WTC11 (cell line): ENCODE measurements at regions not wholly inside any gene's neighbourhood (a gene's known extent, or its start where the extent isn't known, plus 50 kb on each side); places are given as distances from the start of the nearest gene placed in this dataset.

Source experiments
- ATAC-seq: fragments of 200-7000 bp; cut with Tn5 transposase; 2 replicates; pipeline ENCODE4 v1.10.0; 2021; ENCODE audit warnings: mild to moderate bottlenecking, moderate library complexity
- CTCF ChIA-PET: fragments of 300-600 bp; sonication (Branson Sonifier 250); formaldehyde crosslinking; loops from one replicate; lab custom pipeline; 2021; ENCODE audit warnings: antibody characterized with exemption; lab: Charles Lee
- POLR2A ChIA-PET: fragments of 350-600 bp; sonication (Branson Sonifier 250); formaldehyde crosslinking; loops from one replicate; lab custom pipeline; 2021; ENCODE audit warnings: antibody characterized with exemption; lab: Charles Lee
- DNase-seq: peaks from one replicate; pipeline ENCODE4 v3.0.0; 2021; ENCODE audit warnings: low spot score
- H3K27ac Mint-ChIP-seq: 2 replicates; pipeline ENCODE4 v1.8.0; 2021; ENCODE audit warnings: mixed read lengths
- H3K27me3 Mint-ChIP-seq: 2 replicates; pipeline ENCODE4 v1.8.0; 2021; ENCODE audit warnings: low read depth, mild to moderate bottlenecking, moderate library complexity, mixed read lengths
- H3K36me3 Mint-ChIP-seq: 2 replicates; pipeline ENCODE4 v1.8.0; 2021; ENCODE audit warnings: mixed read lengths
- H3K4me1 Mint-ChIP-seq: 2 replicates; pipeline ENCODE4 v1.8.0; 2022; ENCODE audit warnings: mixed read lengths
- H3K4me3 Mint-ChIP-seq: 2 replicates; pipeline ENCODE4 v1.8.0; 2021; ENCODE audit warnings: mild to moderate bottlenecking, moderate library complexity, mixed read lengths
- H3K9me3 Mint-ChIP-seq: 2 replicates; pipeline ENCODE4 v1.8.0; 2021; ENCODE audit warnings: mixed read lengths
- ATF1 ChIP-seq: sonication (generic); formaldehyde crosslinking; IDR thresholded peaks from 2 replicates; pipeline ENCODE4 v1.8.1; 2023; ENCODE audit warnings: mild to moderate bottlenecking, moderate library complexity, missing genetic modification reagents
- CDX4 ChIP-seq: fragments of 250-450 bp; sonication (Bioruptor Pico); IDR thresholded peaks from 2 replicates; pipeline ENCODE4 v1.9.0; 2021; ENCODE audit warnings: moderate library complexity, mild to moderate bottlenecking, inconsistent platforms, borderline replicate concordance
- CREB1 ChIP-seq: sonication (generic); formaldehyde crosslinking; IDR thresholded peaks from 2 replicates; pipeline ENCODE4 v1.8.0; 2023; ENCODE audit warnings: mild to moderate bottlenecking, missing genetic modification reagents
- FOXP4 ChIP-seq: sonication (generic); formaldehyde crosslinking; IDR thresholded peaks from 2 replicates; pipeline ENCODE4 v1.8.0; 2022; ENCODE audit warnings: mild to moderate bottlenecking, missing genetic modification reagents
- GABPB1 ChIP-seq: sonication (generic); formaldehyde crosslinking; IDR thresholded peaks from 2 replicates; pipeline ENCODE4 v1.8.1; 2023; ENCODE audit warnings: mild to moderate bottlenecking, missing genetic modification reagents
- JAZF1 ChIP-seq: fragments of 250-450 bp; sonication (Bioruptor Pico); IDR thresholded peaks from 2 replicates; pipeline ENCODE4 v1.9.0; 2021; ENCODE audit warnings: moderate library complexity, mild to moderate bottlenecking, inconsistent platforms
- JUN ChIP-seq: sonication (generic); formaldehyde crosslinking; IDR thresholded peaks from 2 replicates; pipeline ENCODE4 v1.8.0; 2023; ENCODE audit warnings: mild to moderate bottlenecking, missing genetic modification reagents
- MYBL2 ChIP-seq: sonication (generic); formaldehyde crosslinking; IDR thresholded peaks from 2 replicates; pipeline ENCODE4 v1.8.1; 2023; ENCODE audit warnings: mild to moderate bottlenecking, moderate library complexity, missing genetic modification reagents
- NFYB ChIP-seq: sonication (generic); formaldehyde crosslinking; conservative IDR thresholded peaks from 2 replicates; pipeline ENCODE4 v1.8.0; 2022; ENCODE audit warnings: low read depth, missing genetic modification reagents
- RORB ChIP-seq: fragments of 250-450 bp; sonication (Bioruptor Pico); IDR thresholded peaks from 2 replicates; pipeline ENCODE4 v1.9.0; 2021; ENCODE audit warnings: mild to moderate bottlenecking
- SMAD3 ChIP-seq: sonication (generic); formaldehyde crosslinking; IDR thresholded peaks from 2 replicates; pipeline ENCODE4 v1.8.0; 2022; ENCODE audit warnings: missing genetic modification reagents, mild to moderate bottlenecking, borderline replicate concordance
- SMAD4 ChIP-seq: sonication (generic); formaldehyde crosslinking; IDR thresholded peaks from 2 replicates; pipeline ENCODE4 v1.8.0; 2022; ENCODE audit warnings: mild to moderate bottlenecking, missing genetic modification reagents
- SP1 ChIP-seq: sonication (generic); formaldehyde crosslinking; conservative IDR thresholded peaks from 2 replicates; pipeline ENCODE4 v1.8.1; 2022; ENCODE audit warnings: missing genetic modification reagents
- TEAD4 ChIP-seq: sonication (generic); formaldehyde crosslinking; IDR thresholded peaks from 2 replicates; pipeline ENCODE4 v1.8.0; 2022; ENCODE audit warnings: mild to moderate bottlenecking, missing genetic modification reagents
- USF1 ChIP-seq: sonication (generic); formaldehyde crosslinking; IDR thresholded peaks from 2 replicates; pipeline ENCODE4 v1.8.0; 2022; ENCODE audit warnings: mild to moderate bottlenecking, missing genetic modification reagents
- ZNF263 ChIP-seq: sonication (generic); formaldehyde crosslinking; IDR thresholded peaks from 2 replicates; pipeline ENCODE4 v1.8.1; 2022; ENCODE audit warnings: low read depth, mild to moderate bottlenecking, moderate library complexity, missing genetic modification reagents
- ZNF317 ChIP-seq: sonication (generic); formaldehyde crosslinking; IDR thresholded peaks from 2 replicates; pipeline ENCODE4 v1.8.1; 2023; ENCODE audit warnings: low read depth, mild to moderate bottlenecking, moderate library complexity, missing genetic modification reagents, borderline replicate concordance
- ZNF396 ChIP-seq: fragments of 250-450 bp; sonication (Bioruptor Pico); IDR thresholded peaks from 2 replicates; pipeline ENCODE4 v1.8.0; 2021; ENCODE audit warnings: mild to moderate bottlenecking, moderate library complexity, borderline replicate concordance
- ZSCAN18 ChIP-seq: fragments of 250-450 bp; sonication (Bioruptor Pico); IDR thresholded peaks from 2 replicates; pipeline ENCODE4 v2.1.2; 2022; ENCODE audit warnings: mild to moderate bottlenecking, moderate library complexity
- TF ChIP-seq, protein P1 (sequence below): fragments of 200-600 bp; IDR thresholded peaks from 2 replicates; pipeline ENCODE4 v1.8.0; 2022; ENCODE audit warnings: antibody characterized with exemption
- TF ChIP-seq, protein P2 (sequence below): sonication (generic); formaldehyde crosslinking; conservative IDR thresholded peaks from 2 replicates; pipeline ENCODE4 v1.8.1; 2023; ENCODE audit warnings: mild to moderate bottlenecking, low read depth, missing genetic modification reagents, moderate library complexity
- TF ChIP-seq, protein P3 (sequence below): sonication (generic); formaldehyde crosslinking; IDR thresholded peaks from 2 replicates; pipeline ENCODE4 v1.8.1; 2023; ENCODE audit warnings: mild to moderate bottlenecking, missing genetic modification reagents, moderate library complexity
- TF ChIP-seq, protein P4 (sequence below): sonication (generic); formaldehyde crosslinking; IDR thresholded peaks from 2 replicates; pipeline ENCODE4 v1.8.1; 2023; ENCODE audit warnings: mild to moderate bottlenecking, missing genetic modification reagents, moderate library complexity

DNA sequence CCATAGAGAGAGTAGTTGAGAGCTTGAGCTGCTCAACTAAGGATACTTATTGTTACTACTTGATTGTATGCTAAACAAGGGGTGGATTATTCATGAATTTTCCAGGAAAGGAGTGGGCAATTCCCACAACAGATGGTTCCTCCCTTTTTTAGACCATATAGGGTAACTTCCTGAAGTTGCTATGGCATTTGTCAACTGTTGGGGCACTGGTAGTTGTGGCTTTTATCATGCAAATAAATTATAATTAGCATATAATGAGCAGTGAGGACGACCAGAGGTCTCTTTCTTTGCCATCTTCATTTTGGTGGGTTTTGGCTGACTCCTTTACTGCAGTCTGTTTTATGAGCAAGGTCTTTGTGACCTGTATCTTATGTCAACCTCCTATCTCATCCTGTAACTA is 1403.5 kb upstream of the PABPC4L start:
- Mint-ChIP-seq H3K9me3 (peaks cover 33% of the 10 kb centered on the region), H3K36me3 (peaks cover 22% of the 10 kb centered on the region), H3K4me3 (no peak overlapping the region), H3K27me3 (no peaks in the 10 kb centered on the region), H3K27ac (no peak overlapping the region), H3K4me1 (peaks cover 7% of the 10 kb centered on the region; the same call in 1 of the 2 replicates)
- ChIA-PET CTCF (no interaction called here), POLR2A (no interaction called here)
- TF ChIP-seq, protein P1, sequence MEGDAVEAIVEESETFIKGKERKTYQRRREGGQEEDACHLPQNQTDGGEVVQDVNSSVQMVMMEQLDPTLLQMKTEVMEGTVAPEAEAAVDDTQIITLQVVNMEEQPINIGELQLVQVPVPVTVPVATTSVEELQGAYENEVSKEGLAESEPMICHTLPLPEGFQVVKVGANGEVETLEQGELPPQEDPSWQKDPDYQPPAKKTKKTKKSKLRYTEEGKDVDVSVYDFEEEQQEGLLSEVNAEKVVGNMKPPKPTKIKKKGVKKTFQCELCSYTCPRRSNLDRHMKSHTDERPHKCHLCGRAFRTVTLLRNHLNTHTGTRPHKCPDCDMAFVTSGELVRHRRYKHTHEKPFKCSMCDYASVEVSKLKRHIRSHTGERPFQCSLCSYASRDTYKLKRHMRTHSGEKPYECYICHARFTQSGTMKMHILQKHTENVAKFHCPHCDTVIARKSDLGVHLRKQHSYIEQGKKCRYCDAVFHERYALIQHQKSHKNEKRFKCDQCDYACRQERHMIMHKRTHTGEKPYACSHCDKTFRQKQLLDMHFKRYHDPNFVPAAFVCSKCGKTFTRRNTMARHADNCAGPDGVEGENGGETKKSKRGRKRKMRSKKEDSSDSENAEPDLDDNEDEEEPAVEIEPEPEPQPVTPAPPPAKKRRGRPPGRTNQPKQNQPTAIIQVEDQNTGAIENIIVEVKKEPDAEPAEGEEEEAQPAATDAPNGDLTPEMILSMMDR, result no peak
- TF ChIP-seq ATF1 (CRISPR knock-in tag) (no peak), USF1 (CRISPR knock-in tag) (no peak)
- peak; percentile 75 for ATAC-seq
- DNase-seq, result no peak

GRCh38 chr4:135604531-135604930 is 1402.9 kb upstream of the PABPC4L start:
- Mint-ChIP-seq H3K4me1 (peaks cover 7% of the 10 kb centered on the region; the same call in 1 of the 2 replicates), H3K9me3 (peaks cover 39% of the 10 kb centered on the region), H3K27ac (no peak overlapping the region), H3K27me3 (no peaks in the 10 kb centered on the region), H3K36me3 (peaks cover 28% of the 10 kb centered on the region), H3K4me3 (no peak overlapping the region)
- no peak for DNase-seq
- no peak for ATAC-seq
- ChIA-PET CTCF (no interaction called here), POLR2A (no interaction called here)
- TF ChIP-seq ZNF317, result no peak
- TF ChIP-seq, protein P2, sequence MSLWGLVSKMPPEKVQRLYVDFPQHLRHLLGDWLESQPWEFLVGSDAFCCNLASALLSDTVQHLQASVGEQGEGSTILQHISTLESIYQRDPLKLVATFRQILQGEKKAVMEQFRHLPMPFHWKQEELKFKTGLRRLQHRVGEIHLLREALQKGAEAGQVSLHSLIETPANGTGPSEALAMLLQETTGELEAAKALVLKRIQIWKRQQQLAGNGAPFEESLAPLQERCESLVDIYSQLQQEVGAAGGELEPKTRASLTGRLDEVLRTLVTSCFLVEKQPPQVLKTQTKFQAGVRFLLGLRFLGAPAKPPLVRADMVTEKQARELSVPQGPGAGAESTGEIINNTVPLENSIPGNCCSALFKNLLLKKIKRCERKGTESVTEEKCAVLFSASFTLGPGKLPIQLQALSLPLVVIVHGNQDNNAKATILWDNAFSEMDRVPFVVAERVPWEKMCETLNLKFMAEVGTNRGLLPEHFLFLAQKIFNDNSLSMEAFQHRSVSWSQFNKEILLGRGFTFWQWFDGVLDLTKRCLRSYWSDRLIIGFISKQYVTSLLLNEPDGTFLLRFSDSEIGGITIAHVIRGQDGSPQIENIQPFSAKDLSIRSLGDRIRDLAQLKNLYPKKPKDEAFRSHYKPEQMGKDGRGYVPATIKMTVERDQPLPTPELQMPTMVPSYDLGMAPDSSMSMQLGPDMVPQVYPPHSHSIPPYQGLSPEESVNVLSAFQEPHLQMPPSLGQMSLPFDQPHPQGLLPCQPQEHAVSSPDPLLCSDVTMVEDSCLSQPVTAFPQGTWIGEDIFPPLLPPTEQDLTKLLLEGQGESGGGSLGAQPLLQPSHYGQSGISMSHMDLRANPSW (CRISPR knock-in tag), result no peak
- no peak for TF ChIP-seq ZNF396
- TF ChIP-seq SMAD4 (CRISPR knock-in tag), result no peak
- no peak for TF ChIP-seq CREB1 (CRISPR knock-in tag)
- no peak for TF ChIP-seq MYBL2
- no peak for TF ChIP-seq JUN
- no peak for TF ChIP-seq ZSCAN18 (CRISPR knock-in tag)
- TF ChIP-seq NFYB (CRISPR knock-in tag), result no peak
- no peak for TF ChIP-seq CDX4

DNA sequence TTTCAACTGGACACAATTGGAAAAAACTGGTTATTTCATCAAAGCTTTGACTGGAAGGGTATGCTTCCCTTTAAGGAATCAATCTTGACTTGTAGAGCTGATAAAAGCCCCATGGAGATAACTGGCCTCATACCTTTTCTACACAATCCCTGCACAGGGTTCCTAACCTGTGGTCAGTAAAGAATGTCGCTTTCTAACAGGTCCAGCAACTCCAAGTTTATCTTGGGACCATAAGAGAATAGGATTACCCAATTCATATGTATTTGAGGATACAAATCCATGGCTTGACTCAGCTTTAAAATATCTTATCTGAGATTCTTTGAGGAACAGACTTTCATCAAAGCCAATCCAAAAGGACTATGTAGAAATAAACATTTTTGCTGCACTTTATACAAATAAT is 1399.8 kb upstream of the PABPC4L start:
- ATAC-seq (no peak), DNase-seq (no peak)
- no peak overlapping the region for H3K4me3 Mint-ChIP-seq

More for the DNA sequence above, 1399.8 kb upstream of the PABPC4L start:
- TF ChIP-seq, protein P3, sequence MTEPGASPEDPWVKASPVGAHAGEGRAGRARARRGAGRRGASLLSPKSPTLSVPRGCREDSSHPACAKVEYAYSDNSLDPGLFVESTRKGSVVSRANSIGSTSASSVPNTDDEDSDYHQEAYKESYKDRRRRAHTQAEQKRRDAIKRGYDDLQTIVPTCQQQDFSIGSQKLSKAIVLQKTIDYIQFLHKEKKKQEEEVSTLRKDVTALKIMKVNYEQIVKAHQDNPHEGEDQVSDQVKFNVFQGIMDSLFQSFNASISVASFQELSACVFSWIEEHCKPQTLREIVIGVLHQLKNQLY (CRISPR knock-in tag), result no peak
- TF ChIP-seq TEAD4 (CRISPR knock-in tag), result no peak
- no peak for TF ChIP-seq JAZF1 (CRISPR knock-in tag)
- no peak for TF ChIP-seq SMAD3 (CRISPR knock-in tag)
- TF ChIP-seq ZNF263 (CRISPR knock-in tag), result no peak
- no peak for TF ChIP-seq SP1 (CRISPR knock-in tag)
- TF ChIP-seq RORB, result no peak
- no peak for TF ChIP-seq GABPB1 (CRISPR knock-in tag)
- TF ChIP-seq FOXP4 (CRISPR knock-in tag), result no peak
- TF ChIP-seq, protein P4, sequence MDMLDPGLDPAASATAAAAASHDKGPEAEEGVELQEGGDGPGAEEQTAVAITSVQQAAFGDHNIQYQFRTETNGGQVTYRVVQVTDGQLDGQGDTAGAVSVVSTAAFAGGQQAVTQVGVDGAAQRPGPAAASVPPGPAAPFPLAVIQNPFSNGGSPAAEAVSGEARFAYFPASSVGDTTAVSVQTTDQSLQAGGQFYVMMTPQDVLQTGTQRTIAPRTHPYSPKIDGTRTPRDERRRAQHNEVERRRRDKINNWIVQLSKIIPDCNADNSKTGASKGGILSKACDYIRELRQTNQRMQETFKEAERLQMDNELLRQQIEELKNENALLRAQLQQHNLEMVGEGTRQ, result no peak
- H3K27ac Mint-ChIP-seq, result no peak overlapping the region
- H3K36me3 Mint-ChIP-seq, result peaks cover 56% of the 10 kb centered on the region
- CTCF ChIA-PET, result no interaction called here
- no peaks in the 10 kb centered on the region for H3K27me3 Mint-ChIP-seq
- peaks cover 68% of the 10 kb centered on the region for H3K9me3 Mint-ChIP-seq
- H3K4me1 Mint-ChIP-seq, result 0 out of 2 replicates have a peak, but pooled peaks cover 3% of the 10 kb centered on the region
- POLR2A ChIA-PET, result no interaction called here
